ENCODE measurements at regions not wholly inside any gene's neighbourhood (a gene's known extent, or its start where the extent isn't known, plus 50 kb on each side); places are given as distances from the start of the nearest gene placed in this dataset.

- no peak for TF ChIP-seq REST (IDR thresholded peaks at IDR 0.05; ENCODE audit: insufficient read depth in 1 of 2, low read depth in 2 of 2, low read length in 2 of 2)
- no peak for TF ChIP-seq POLR2AphosphoS5 (IDR thresholded peaks at IDR 0.05; ENCODE audit: low read depth, low read length)
- no peak for TF ChIP-seq TAF1 (IDR thresholded peaks at IDR 0.05; ENCODE audit: borderline replicate concordance, insufficient read depth, low read length)
Observed at GRCh38 chr13:85170372-85170771, 628.8 kb downstream of the SLITRK6 start.
